ENCODE measurements at regions not wholly inside any gene's neighbourhood (a gene's known extent, or its start where the extent isn't known, plus 50 kb on each side); places are given as distances from the start of the nearest gene placed in this dataset.

DNA sequence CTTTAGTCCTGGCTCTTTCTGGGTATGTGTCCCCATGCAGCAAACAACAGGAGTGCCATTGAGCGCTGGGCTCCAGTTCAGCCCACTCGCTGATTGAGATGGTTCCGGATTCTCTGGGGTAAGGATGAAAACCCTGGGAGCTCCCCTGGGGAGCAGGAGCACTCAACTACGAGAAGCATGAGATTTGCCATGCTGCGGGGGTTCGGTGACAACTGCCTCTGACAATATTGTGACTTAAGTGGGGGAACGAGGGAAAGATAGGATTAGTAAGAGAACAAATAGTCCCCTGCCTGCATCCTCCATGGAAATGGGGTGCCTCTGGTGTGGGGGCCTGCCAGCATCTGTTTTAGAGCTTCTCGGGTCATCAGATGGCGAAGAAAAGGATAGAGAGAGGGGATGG lies 123.6 kb upstream of the IPO9 start:
- no peak overlapping the region for H2BK15ac ChIP-seq (ENCODE audit: low read length)
- H3K4ac ChIP-seq (replicated peaks; ENCODE audit: insufficient read length, low read depth, low read length), result no peak overlapping the region
- H3K9me3 ChIP-seq (ENCODE audit: insufficient read depth in 2 of 2, low read depth in 1 of 2, low read length in 1 of 2), result no peaks in the 10 kb centered on the region
- H3K23ac ChIP-seq (ENCODE audit: insufficient read length), result no peak overlapping the region
- no peaks in the 10 kb centered on the region; the same call in 1 of the 2 replicates for H3K23me2 ChIP-seq (ENCODE audit: low read depth, low read length)
- H2BK20ac ChIP-seq (ENCODE audit: low read length), result no peak overlapping the region
- DNase-seq (ENCODE audit: low read depth in 1 of 2, low spot score in 2 of 2) (no peak), FAIRE-seq (no peak)
- H3K79me2 ChIP-seq (ENCODE audit: control insufficient read depth in 1 of 2, insufficient read depth in 2 of 2, low read length in 2 of 2), result no peaks in the 10 kb centered on the region
- no peak overlapping the region for H3K4me2 ChIP-seq (ENCODE audit: insufficient read depth in 1 of 2, low read depth in 2 of 2, low read length in 2 of 2)
- H3K27ac ChIP-seq (ENCODE audit: low read depth, low read length), result no peak overlapping the region
- POLR2A ChIA-PET (ENCODE audit: partially characterized antibody), result interaction anchor here (0.9 kb wide), 1 partner anchor 126 kb away, joined by 3 read pairs; no protein-coding TSS in a partner anchor
- H4K5ac ChIP-seq (ENCODE audit: insufficient read length, low read depth, low read length), result no peak overlapping the region
- H3K14ac ChIP-seq (ENCODE audit: insufficient read length), result no peak overlapping the region
- H4K20me1 ChIP-seq (replicated peaks in 1 of 2; ENCODE audit: control insufficient read depth in 1 of 2, insufficient read depth in 2 of 2, low read length in 2 of 2), result peaks cover 0 to 2% of the 10 kb centered on the region in 2 experiments
- no peaks in the 10 kb centered on the region for H3K27me3 ChIP-seq (replicated peaks in 1 of 4; ENCODE audit: control insufficient read depth in 3 of 4, extremely low read depth in 1 of 4, insufficient read depth in 3 of 4, low read length in 3 of 4)
- no peak overlapping the region for H2AK5ac ChIP-seq (ENCODE audit: low read depth, low read length)
- H2AFZ ChIP-seq (ENCODE audit: low read length), result no peak overlapping the region
- H3K9ac ChIP-seq (replicated peaks in 1 of 4; ENCODE audit: extremely low read depth in 1 of 4, low read depth in 3 of 4, low read length in 3 of 4), result no peak overlapping the region
- WGBS, 2 experiments (ENCODE audit: extremely low coverage in 1 of 2, insufficient coverage in 1 of 2, insufficient read length in 1 of 2, insufficient replicate concordance in 2 of 2, low coverage in 1 of 2, low lambda C conversion rate in 2 of 2, missing lambda C conversion rate in 1 of 2), result 90% methylated on average over 9 of the region's 9 CpGs; no CpG with 5 or more reads in 1 of the 2 experiments
- H3K4me1 ChIP-seq (replicated peaks in 1 of 4; ENCODE audit: control insufficient read depth in 3 of 4, insufficient read depth in 4 of 4, low read length in 3 of 4), result peaks cover 2 to 12% (median 7%) of the 10 kb centered on the region in 4 experiments; a peak in 6 of 7 replicates
- no peak overlapping the region for H2BK12ac ChIP-seq (ENCODE audit: low read depth, low read length)
- H3K4me3 ChIP-seq (ENCODE audit: extremely low read depth in 1 of 4, insufficient read depth in 2 of 4, low read depth in 3 of 4, low read length in 4 of 4), result no peak overlapping the region
- H3K79me1 ChIP-seq (ENCODE audit: low read depth, low read length), result no peaks in the 10 kb centered on the region
- H3K56ac ChIP-seq (replicated peaks; ENCODE audit: insufficient read length, low read depth, low read length), result no peak overlapping the region
- H3K18ac ChIP-seq (ENCODE audit: extremely low read depth, low read length), result no peak overlapping the region
- no peak overlapping the region for H4K8ac ChIP-seq (ENCODE audit: extremely low read depth, insufficient read depth, low read length)
- H3K36me3 ChIP-seq (ENCODE audit: control insufficient read depth in 2 of 4, insufficient read depth in 4 of 4, low read length in 3 of 4), result no peaks in the 10 kb centered on the region
- CTCF ChIA-PET (ENCODE audit: partially characterized antibody), result interaction anchor here (0.5 to 28.1 kb wide), 32 partner anchors 9 to 587 kb away, joined by 3 to 823 read pairs (median 6); no protein-coding TSS in a partner anchor
- H2BK120ac ChIP-seq (replicated peaks; ENCODE audit: low read depth, low read length), result no peak overlapping the region
- no peak overlapping the region for H2BK5ac ChIP-seq (ENCODE audit: low read depth, low read length)
- H4K91ac ChIP-seq (replicated peaks; ENCODE audit: insufficient read length, low read length), result no peak overlapping the region
- TF ChIP-seq CTCF (IDR thresholded peaks at IDR 0.05; ENCODE audit: control extremely low read depth in 1 of 3, insufficient read depth in 1 of 3, low read depth in 1 of 3, low read length in 3 of 3), result no peak
- TF ChIP-seq CHD2 (IDR thresholded peaks at IDR 0.05; ENCODE audit: low read length), result no peak
- no peak for TF ChIP-seq RNF2 (IDR thresholded peaks at IDR 0.05; ENCODE audit: borderline replicate concordance, low read depth, low read length, missing control alignments, poor library complexity, severe bottlenecking)
- TF ChIP-seq CEBPB (IDR thresholded peaks at IDR 0.05; ENCODE audit: low read depth, low read length), result no peak
- no peak for TF ChIP-seq SIRT6 (IDR thresholded peaks at IDR 0.05; ENCODE audit: low read length)
- TF ChIP-seq SP4 (IDR thresholded peaks at IDR 0.05; ENCODE audit: low read length), result no peak
- TF ChIP-seq EP300 (IDR thresholded peaks at IDR 0.05; ENCODE audit: borderline replicate concordance in 1 of 2, low read depth in 2 of 2, low read length in 2 of 2), result no peak
- TF ChIP-seq BACH1 (IDR thresholded peaks at IDR 0.05; ENCODE audit: low read length), result no peak
- TF ChIP-seq, protein P1, sequence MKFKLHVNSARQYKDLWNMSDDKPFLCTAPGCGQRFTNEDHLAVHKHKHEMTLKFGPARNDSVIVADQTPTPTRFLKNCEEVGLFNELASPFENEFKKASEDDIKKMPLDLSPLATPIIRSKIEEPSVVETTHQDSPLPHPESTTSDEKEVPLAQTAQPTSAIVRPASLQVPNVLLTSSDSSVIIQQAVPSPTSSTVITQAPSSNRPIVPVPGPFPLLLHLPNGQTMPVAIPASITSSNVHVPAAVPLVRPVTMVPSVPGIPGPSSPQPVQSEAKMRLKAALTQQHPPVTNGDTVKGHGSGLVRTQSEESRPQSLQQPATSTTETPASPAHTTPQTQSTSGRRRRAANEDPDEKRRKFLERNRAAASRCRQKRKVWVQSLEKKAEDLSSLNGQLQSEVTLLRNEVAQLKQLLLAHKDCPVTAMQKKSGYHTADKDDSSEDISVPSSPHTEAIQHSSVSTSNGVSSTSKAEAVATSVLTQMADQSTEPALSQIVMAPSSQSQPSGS (IDR thresholded peaks at IDR 0.05; ENCODE audit: low read length), result no peak
- no peak for TF ChIP-seq TAF7 (optimal IDR thresholded peaks at IDR 0.05; ENCODE audit: borderline replicate concordance, low read depth, low read length)

Measured in H1 (cell line).